ENCODE measurements at regions not wholly inside any gene's neighbourhood (a gene's known extent, or its start where the extent isn't known, plus 50 kb on each side); places are given as distances from the start of the nearest gene placed in this dataset.

- TF ChIP-seq, protein P1, sequence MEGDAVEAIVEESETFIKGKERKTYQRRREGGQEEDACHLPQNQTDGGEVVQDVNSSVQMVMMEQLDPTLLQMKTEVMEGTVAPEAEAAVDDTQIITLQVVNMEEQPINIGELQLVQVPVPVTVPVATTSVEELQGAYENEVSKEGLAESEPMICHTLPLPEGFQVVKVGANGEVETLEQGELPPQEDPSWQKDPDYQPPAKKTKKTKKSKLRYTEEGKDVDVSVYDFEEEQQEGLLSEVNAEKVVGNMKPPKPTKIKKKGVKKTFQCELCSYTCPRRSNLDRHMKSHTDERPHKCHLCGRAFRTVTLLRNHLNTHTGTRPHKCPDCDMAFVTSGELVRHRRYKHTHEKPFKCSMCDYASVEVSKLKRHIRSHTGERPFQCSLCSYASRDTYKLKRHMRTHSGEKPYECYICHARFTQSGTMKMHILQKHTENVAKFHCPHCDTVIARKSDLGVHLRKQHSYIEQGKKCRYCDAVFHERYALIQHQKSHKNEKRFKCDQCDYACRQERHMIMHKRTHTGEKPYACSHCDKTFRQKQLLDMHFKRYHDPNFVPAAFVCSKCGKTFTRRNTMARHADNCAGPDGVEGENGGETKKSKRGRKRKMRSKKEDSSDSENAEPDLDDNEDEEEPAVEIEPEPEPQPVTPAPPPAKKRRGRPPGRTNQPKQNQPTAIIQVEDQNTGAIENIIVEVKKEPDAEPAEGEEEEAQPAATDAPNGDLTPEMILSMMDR (optimal IDR thresholded peaks at IDR 0.05 in 1 of 3, IDR thresholded peaks at IDR 0.05 in 1 of 3, conservative IDR thresholded peaks at IDR 0.05 in 1 of 3; ENCODE audit: extremely low read depth in 1 of 3, insufficient read depth in 2 of 3, low read length in 3 of 3): no peak
- no peak for TF ChIP-seq EZH2 (IDR thresholded peaks at IDR 0.05; ENCODE audit: low read length)
Observed at GRCh38 chr4:13944095-13944511, 316.6 kb upstream of the BOD1L1 start.
